Liver (tissue), 7 donors: ENCODE measurements at regions not wholly inside any gene's neighbourhood (a gene's known extent, or its start where the extent isn't known, plus 50 kb on each side); places are given as distances from the start of the nearest gene placed in this dataset.

Experiments
- DNase-seq: peaks from one replicate; pipeline ENCODE4 v3.0.0-alpha.2; 2017; ENCODE audit warnings: low spot score
- H3K27ac ChIP-seq, 2 donors: one replicate each; pipeline ENCODE4 v1.7.0; 2013; ENCODE audit warnings: inconsistent platforms in 2 of 2, low read length in 2 of 2, control low read depth in 1 of 2, low read depth in 1 of 2, mild to moderate bottlenecking in 1 of 2
- H3K27me3 ChIP-seq, 4 donors: one replicate each; pipeline versions ENCODE4 v1.6.1 to v1.7.0; 2013; ENCODE audit warnings: low read length in 3 of 4, inconsistent platforms in 1 of 4, mild to moderate bottlenecking in 1 of 4, moderate library complexity in 1 of 4; ENCODE audit not compliant: control insufficient read depth in 4 of 4, insufficient read depth in 4 of 4
- H3K36me3 ChIP-seq, 4 donors: one replicate each; pipeline versions ENCODE4 v1.6.1 to v1.7.0; 2013; ENCODE audit warnings: low read length in 3 of 4, mild to moderate bottlenecking in 3 of 4, low read depth in 1 of 4, moderate library complexity in 1 of 4; ENCODE audit not compliant: control insufficient read depth in 4 of 4, insufficient read depth in 3 of 4
- H3K4me1 ChIP-seq, 4 donors: one replicate each; pipeline versions ENCODE4 v1.6.1 to v1.7.0; 2013; ENCODE audit warnings: low read length in 3 of 4, mild to moderate bottlenecking in 3 of 4, moderate library complexity in 1 of 4; ENCODE audit not compliant: control insufficient read depth in 4 of 4, insufficient read depth in 4 of 4
- H3K4me3 ChIP-seq, 3 donors: one replicate each; pipeline versions ENCODE4 v1.6.1 to v1.7.0; 2013; ENCODE audit warnings: low read length in 3 of 3, control low read depth in 1 of 3, low read depth in 1 of 3, mild to moderate bottlenecking in 1 of 3
- H3K9ac ChIP-seq, 2 donors: one replicate each; pipeline ENCODE4 v1.7.0; 2013; ENCODE audit warnings: low read length in 2 of 2, mild to moderate bottlenecking in 2 of 2, moderate library complexity in 2 of 2, control low read depth in 1 of 2, low read depth in 1 of 2
- H3K9me3 ChIP-seq, 4 donors: one replicate each; pipeline versions ENCODE4 v1.6.1 to v1.7.0; 2013; ENCODE audit warnings: low read length in 3 of 4; ENCODE audit not compliant: control insufficient read depth in 4 of 4
- ATF3 ChIP-seq: IDR thresholded peaks from 2 replicates; pipeline ENCODE4 v1.6.1; 2016; ENCODE audit warnings: antibody characterized with exemption
- FOXA1 ChIP-seq: IDR thresholded peaks from 2 replicates; pipeline ENCODE4 v1.6.1; 2016; ENCODE audit warnings: antibody characterized with exemption
- HNF4G ChIP-seq: IDR thresholded peaks from 2 replicates; pipeline ENCODE4 v1.6.1; 2016; ENCODE audit warnings: antibody characterized with exemption
- JUND ChIP-seq, 2 donors: IDR thresholded peaks; 2 replicates each; pipeline ENCODE4 v1.6.1; 2016; ENCODE audit warnings: antibody characterized with exemption in 2 of 2
- NR2F2 ChIP-seq: IDR thresholded peaks from 2 replicates; pipeline ENCODE4 v1.6.1; 2016; ENCODE audit warnings: antibody characterized with exemption
- RAD21 ChIP-seq, 2 donors: IDR thresholded peaks; 2 replicates each; pipeline ENCODE4 v1.6.1; 2016; ENCODE audit warnings: antibody characterized with exemption in 2 of 2, mild to moderate bottlenecking in 2 of 2
- REST ChIP-seq: IDR thresholded peaks from 2 replicates; pipeline ENCODE4 v1.6.1; 2016; ENCODE audit warnings: antibody characterized with exemption, mild to moderate bottlenecking
- TAF1 ChIP-seq: conservative IDR thresholded peaks from 2 replicates; pipeline ENCODE4 v1.6.1; 2016; ENCODE audit warnings: antibody characterized with exemption, mild to moderate bottlenecking
- ZBTB33 ChIP-seq: IDR thresholded peaks from 2 replicates; pipeline ENCODE4 v1.6.1; 2016; ENCODE audit warnings: antibody characterized with exemption
- WGBS: extraction: QIAGEN DNeasy Blood & Tissue Kit; methylation state at CpG from one replicate; pipeline ENCODE4 v1.1.7; 2013; 5-methylcytosine and 5-hydroxymethylcytosine counted together
- donor health status: healthy.
- donor health status: healthy.
- donor health status: healthy.
- donor health status: healthy.

DNA sequence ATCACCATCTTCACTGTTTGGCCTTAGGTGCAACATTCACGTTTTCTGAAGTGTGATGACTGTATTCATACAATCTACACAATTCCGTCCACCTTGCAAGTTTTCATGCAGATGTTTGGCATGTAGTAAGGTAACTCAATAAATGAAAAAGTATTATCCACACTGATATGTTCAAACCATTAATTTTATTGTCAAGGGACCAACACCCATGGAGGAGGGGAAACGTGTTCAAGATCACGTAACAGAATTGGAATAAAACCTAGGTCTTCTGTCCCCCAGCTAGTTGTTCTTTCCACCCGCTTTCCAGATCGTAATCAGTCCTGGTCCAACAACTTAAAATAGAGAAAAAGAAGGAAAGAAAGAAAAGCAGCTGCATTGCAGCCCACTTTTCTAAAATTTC, 560.4 kb upstream of the MCTP2 start (continued):
- TF ChIP-seq ATF3, result no peak
- no peak for TF ChIP-seq NR2F2
- no peak for TF ChIP-seq RAD21 (IDR thresholded peaks at IDR 0.05)
- no peak for TF ChIP-seq HNF4G

GRCh38 chr15:93664213-93664956, 567.0 kb upstream of the MCTP2 start:
- Histone ChIP-seq H3K27me3 (peaks cover 0 to 3% (median 0%) of the 10 kb centered on the region in 4 donors), H3K4me3 (no peak overlapping the region), H3K4me1 (no peaks in the 10 kb centered on the region), H3K9ac (no peak overlapping the region), H3K9me3 (no peaks in the 10 kb centered on the region), H3K27ac (no peak overlapping the region), H3K36me3 (no peaks in the 10 kb centered on the region)
- no peak for DNase-seq
- 48% methylated on average over 3 of the region's 3 CpGs for WGBS
- TF ChIP-seq JUND (IDR thresholded peaks at IDR 0.05) (no peak), FOXA1 (no peak), TAF1 (no peak)

- WGBS, result 89% methylated on average over 1 of the region's 1 CpG
- H3K9me3 ChIP-seq, result no peaks in the 10 kb centered on the region
- H3K4me1 ChIP-seq, result no peaks in the 10 kb centered on the region
- H3K4me3 ChIP-seq, result no peak overlapping the region
- H3K27me3 ChIP-seq, result peaks cover 0 to 7% (median 0%) of the 10 kb centered on the region in 4 donors
- no peak overlapping the region for H3K9ac ChIP-seq
- no peak overlapping the region for H3K27ac ChIP-seq
- DNase-seq, result no peak
- no peaks in the 10 kb centered on the region for H3K36me3 ChIP-seq
- TF ChIP-seq ZBTB33 (no peak), RAD21 (IDR thresholded peaks at IDR 0.05) (no peak), REST (no peak), FOXA1 (no peak), NR2F2 (no peak), HNF4G (no peak)
These were observed 569.0 kb upstream of the MCTP2 start for GRCh38 chr15:93662162-93662885.
